CD4-positive, alpha-beta memory T cell (primary cell): ENCODE measurements at regions not wholly inside any gene's neighbourhood (a gene's known extent, or its start where the extent isn't known, plus 50 kb on each side); places are given as distances from the start of the nearest gene placed in this dataset.
A peak's percentile ranks its signal among the peaks of the same experiment; 100 is the strongest.

Source experiments
- CTCF ChIA-PET: fragments of 350-600 bp; sonication (Branson Sonifier 250); formaldehyde crosslinking; loops from one replicate; lab custom pipeline; 2021; ENCODE audit warnings: inconsistent platforms; ENCODE audit not compliant: partially characterized antibody; lab: Charles Lee
- POLR2A ChIA-PET: fragments of 350-600 bp; sonication (Branson Sonifier 250); formaldehyde crosslinking; loops from one replicate; lab custom pipeline; 2021; ENCODE audit not compliant: partially characterized antibody; lab: Charles Lee
- DNase-seq, 5 donors: peaks; one replicate each; pipeline versions ENCODE4 v3.0.0 to v3.0.0-alpha.2; 2020 to 2022; ENCODE audit warnings: mixed read lengths in 1 of 5
- H3K27ac ChIP-seq: one replicate; pipeline ENCODE4 v1.7.0; 2013; ENCODE audit warnings: low read depth, low read length
- H3K27me3 ChIP-seq: 2 replicates; pipeline ENCODE4 v1.7.0; 2013; ENCODE audit warnings: mild to moderate bottlenecking, low read length, moderate library complexity; ENCODE audit not compliant: insufficient read depth
- H3K36me3 ChIP-seq: 2 replicates; pipeline ENCODE4 v1.7.0; 2013; ENCODE audit warnings: mild to moderate bottlenecking, low read length, moderate library complexity; ENCODE audit not compliant: insufficient read depth
- H3K4me1 ChIP-seq: 2 replicates; pipeline ENCODE4 v1.7.0; 2013; ENCODE audit warnings: mild to moderate bottlenecking, low read length, moderate library complexity; ENCODE audit not compliant: insufficient read depth
- H3K4me3 ChIP-seq, 2 donors: one replicate each; pipeline ENCODE4 v1.7.0; 2013; ENCODE audit warnings: low read length in 2 of 2, mild to moderate bottlenecking in 1 of 2
- H3K9me3 ChIP-seq, 2 donors: one replicate each; pipeline ENCODE4 v1.7.0; 2013; ENCODE audit warnings: low read length in 2 of 2, control low read depth in 1 of 2; ENCODE audit not compliant: control insufficient read depth in 1 of 2
- H3K27ac Mint-ChIP-seq, 7 donors: one replicate each; pipeline ENCODE4 v1.8.0; 2020 to 2021; ENCODE audit warnings: mixed read lengths in 7 of 7, mild to moderate bottlenecking in 6 of 7, inconsistent platforms in 3 of 7, moderate library complexity in 3 of 7
- H3K27me3 Mint-ChIP-seq, 2 donors: one replicate each; pipeline ENCODE4 v1.8.0; 2020 to 2021; ENCODE audit warnings: mixed read lengths in 2 of 2
- H3K36me3 Mint-ChIP-seq, 2 donors: one replicate each; pipeline ENCODE4 v1.8.0; 2020 to 2021; ENCODE audit warnings: mixed read lengths in 2 of 2, inconsistent platforms in 1 of 2, mild to moderate bottlenecking in 1 of 2
- H3K4me1 Mint-ChIP-seq, 4 donors: one replicate each; pipeline ENCODE4 v1.8.0; 2020 to 2021; ENCODE audit warnings: mixed read lengths in 4 of 4, mild to moderate bottlenecking in 1 of 4
- H3K4me3 Mint-ChIP-seq, 8 donors: one replicate each; pipeline ENCODE4 v1.8.0; 2020 to 2021; ENCODE audit warnings: mixed read lengths in 8 of 8, mild to moderate bottlenecking in 7 of 8, moderate library complexity in 6 of 8, inconsistent platforms in 3 of 8
- H3K9me3 Mint-ChIP-seq, 8 donors: one replicate each; pipeline ENCODE4 v1.8.0; 2020 to 2021; ENCODE audit warnings: mixed read lengths in 8 of 8, mild to moderate bottlenecking in 5 of 8, inconsistent platforms in 3 of 8, moderate library complexity in 1 of 8
- intact Hi-C: fragments of 100-400 bp; cut with micrococcal nuclease; formaldehyde crosslinking; loops from one replicate; pipeline ENCODE4 v1.15.1; 2023

GRCh38 chr6:11467364-11467763 is 70.2 kb upstream of the TMEM170B start:
- ChIA-PET POLR2A (no interaction called here), CTCF (interaction anchor here (1.0 kb wide), 1 partner anchor 8 kb away, joined by 4 read pairs; no protein-coding TSS in a partner anchor)
- Mint-ChIP-seq H3K4me3 (no peak overlapping the region), H3K9me3 (no peaks in the 10 kb centered on the region), H3K27me3 (peaks cover 0 to 2% of the 10 kb centered on the region in 2 donors), H3K27ac (no peak overlapping the region), H3K36me3 (no peaks in the 10 kb centered on the region), H3K4me1 (no peaks in the 10 kb centered on the region)
- no peaks in the 10 kb centered on the region for H3K4me1 ChIP-seq
- intact Hi-C loops = no loop called here
- no peak for DNase-seq
- H3K27me3 ChIP-seq = no peaks in the 10 kb centered on the region
- no peak overlapping the region for H3K27ac ChIP-seq
- no peaks in the 10 kb centered on the region for H3K36me3 ChIP-seq
- no peak overlapping the region for H3K4me3 ChIP-seq
- no peaks in the 10 kb centered on the region for H3K9me3 ChIP-seq

DNA sequence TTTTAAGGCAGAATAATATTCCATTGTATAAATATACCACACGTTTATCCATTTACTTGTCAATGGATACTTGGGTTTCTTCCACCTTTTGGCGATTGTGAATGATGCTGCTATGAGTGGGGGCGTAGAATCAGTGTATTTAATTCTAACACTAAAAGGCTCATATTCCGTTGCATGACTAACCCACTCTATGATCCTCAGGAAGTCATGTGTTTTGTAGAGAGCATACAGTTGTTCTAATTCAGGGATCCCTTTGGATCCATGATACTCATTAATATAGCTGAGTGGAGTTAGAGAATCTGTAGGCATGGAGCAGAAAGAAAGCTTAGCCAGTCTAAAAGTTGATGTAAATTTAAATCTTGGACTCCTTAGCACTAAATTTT is 74.2 kb upstream of the TMEM170B start:
- peaks cover 16 to 25% (median 22%) of the 10 kb centered on the region in 4 donors for H3K4me1 Mint-ChIP-seq
- intact Hi-C loops = no loop called here
- no peak overlapping the region for H3K27ac ChIP-seq
- no peaks in the 10 kb centered on the region for H3K36me3 ChIP-seq
- ChIA-PET CTCF (no interaction called here), POLR2A (no interaction called here)
- no peaks in the 10 kb centered on the region for H3K36me3 Mint-ChIP-seq
- no peaks in the 10 kb centered on the region for H3K27me3 ChIP-seq
- no peaks in the 10 kb centered on the region for H3K9me3 ChIP-seq
- H3K4me1 ChIP-seq = peaks cover 19% of the 10 kb centered on the region
- no peak for DNase-seq
- no peak overlapping the region for H3K4me3 ChIP-seq
- no peak overlapping the region for H3K27ac Mint-ChIP-seq
- H3K27me3 Mint-ChIP-seq = no peaks in the 10 kb centered on the region
- no peak overlapping the region for H3K4me3 Mint-ChIP-seq
- peaks cover 0 to 3% (median 0%) of the 10 kb centered on the region in 8 donors for H3K9me3 Mint-ChIP-seq

DNA sequence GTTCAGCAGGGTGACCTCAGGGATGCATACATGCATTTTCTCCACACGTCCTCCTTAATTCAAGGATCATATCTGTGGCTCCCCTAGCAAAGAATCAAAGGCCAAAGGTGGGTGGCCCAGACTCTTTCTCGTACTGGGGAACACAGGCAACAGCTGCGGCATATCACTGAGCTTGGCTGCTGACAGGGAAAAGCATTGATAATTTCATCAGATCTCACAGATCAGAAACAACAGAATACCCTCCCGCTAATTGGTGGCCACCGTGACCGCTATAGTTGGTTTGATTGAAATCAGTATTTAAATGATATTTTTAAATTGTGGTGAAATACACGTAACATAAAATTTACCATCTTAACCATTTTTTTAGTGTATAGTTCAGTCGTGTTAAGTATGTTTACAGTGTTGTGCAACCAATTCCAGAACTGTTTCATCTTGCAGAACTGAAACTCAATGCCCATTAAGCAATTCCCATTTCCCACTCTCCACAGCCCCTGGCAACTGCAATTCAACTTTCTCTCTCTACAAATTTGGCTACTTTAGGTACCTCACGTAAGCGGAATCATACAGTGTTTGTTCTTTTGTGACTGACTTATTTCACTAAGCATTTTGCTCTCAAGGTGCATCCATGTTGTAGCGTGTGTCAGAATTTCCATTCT is 74.7 kb upstream of the TMEM170B start:
- intact Hi-C loops = no loop called here

DNA sequence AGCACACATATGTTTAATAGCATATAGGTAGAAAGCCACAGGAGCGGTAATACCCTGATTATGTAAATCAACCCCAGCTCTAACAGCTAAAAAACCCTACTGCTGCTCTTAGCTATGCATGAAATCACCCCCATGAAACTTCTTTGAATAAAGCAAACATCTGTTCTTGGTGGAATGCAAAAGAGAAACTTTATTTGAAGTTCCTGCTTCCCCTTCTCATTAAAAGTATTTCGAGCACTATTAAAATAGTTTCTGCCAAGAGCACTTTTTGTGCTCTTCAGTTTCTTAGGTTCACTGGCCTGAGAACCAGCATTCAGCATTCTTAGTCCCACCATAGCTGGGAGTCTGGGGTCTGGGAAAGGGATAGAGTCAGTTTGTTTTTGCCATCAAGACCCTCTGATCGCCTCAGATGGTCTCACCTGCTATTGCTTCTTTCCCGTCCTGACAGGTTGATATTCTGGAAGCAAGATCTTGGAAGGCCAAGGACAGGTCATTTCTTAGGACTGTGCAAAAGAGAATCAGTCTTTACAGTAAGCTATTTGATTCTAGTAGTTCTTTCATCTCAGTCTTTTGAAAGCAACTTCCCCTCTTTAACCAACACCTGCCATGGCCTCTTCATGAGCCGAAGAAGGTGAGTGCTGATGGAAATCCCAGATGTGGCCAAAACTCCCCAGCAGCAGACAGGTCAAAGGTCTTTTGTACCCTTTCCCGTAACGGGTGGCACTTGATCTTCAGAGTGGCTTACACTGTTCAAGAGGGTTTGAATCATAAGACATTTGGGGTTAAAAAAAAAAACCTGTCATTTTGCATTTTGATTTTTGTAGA is 76.5 kb upstream of the TMEM170B start:
- Histone ChIP-seq H3K27ac (no peak overlapping the region), H3K27me3 (no peaks in the 10 kb centered on the region), H3K4me3 (no peak overlapping the region), H3K9me3 (no peaks in the 10 kb centered on the region), H3K36me3 (no peaks in the 10 kb centered on the region), H3K4me1 (peaks cover 19% of the 10 kb centered on the region)
- ChIA-PET POLR2A (interaction anchor here (1.4 kb wide), 1 partner anchor 237 kb away, joined by 4 read pairs; no protein-coding TSS in a partner anchor), CTCF (interaction anchor here (0.9 to 2.3 kb wide), 7 partner anchors 10 to 317 kb away, joined by 3 to 8 read pairs (median 4); no protein-coding TSS in a partner anchor)
- Mint-ChIP-seq H3K27me3 (no peaks in the 10 kb centered on the region), H3K4me3 (peak overlapping the region in 5 of 8 donors; percentile 9 to 57 (median 32)), H3K4me1 (peaks cover 16 to 25% (median 22%) of the 10 kb centered on the region in 4 donors), H3K27ac (peak overlapping the region in 1 of 7 donors; percentile 19), H3K9me3 (peaks cover 0 to 3% (median 0%) of the 10 kb centered on the region in 8 donors), H3K36me3 (no peaks in the 10 kb centered on the region)
- DNase-seq = no peak
- intact Hi-C loops = loop anchor here (1.0 to 2.0 kb wide), 2 partner anchors 78 to 289 kb away; no protein-coding TSS in a partner anchor

More for the DNA sequence above, 74.7 kb upstream of the TMEM170B start:
- H3K36me3 ChIP-seq = no peaks in the 10 kb centered on the region
- peaks cover 16 to 25% (median 22%) of the 10 kb centered on the region in 4 donors for H3K4me1 Mint-ChIP-seq
- H3K4me1 ChIP-seq = peaks cover 19% of the 10 kb centered on the region
- no peak overlapping the region for H3K27ac ChIP-seq
- H3K36me3 Mint-ChIP-seq = no peaks in the 10 kb centered on the region
- H3K9me3 Mint-ChIP-seq = peaks cover 0 to 3% (median 0%) of the 10 kb centered on the region in 8 donors
- no peak overlapping the region for H3K27ac Mint-ChIP-seq
- no peak for DNase-seq
- H3K4me3 Mint-ChIP-seq = no peak overlapping the region
- POLR2A ChIA-PET = no interaction called here
- no peaks in the 10 kb centered on the region for H3K9me3 ChIP-seq
- H3K27me3 Mint-ChIP-seq = no peaks in the 10 kb centered on the region
- H3K4me3 ChIP-seq = no peak overlapping the region
- no peaks in the 10 kb centered on the region for H3K27me3 ChIP-seq
- CTCF ChIA-PET = no interaction called here

GRCh38 chr6:11460001-11460668 is 77.4 kb upstream of the TMEM170B start:
- H3K27me3 ChIP-seq = no peaks in the 10 kb centered on the region
- CTCF ChIA-PET = interaction anchor here (0.6 to 2.3 kb wide), 11 partner anchors 11 to 316 kb away, joined by 3 to 8 read pairs (median 3); no protein-coding TSS in a partner anchor
- no peak overlapping the region for H3K4me3 ChIP-seq
- no peaks in the 10 kb centered on the region for H3K27me3 Mint-ChIP-seq
- POLR2A ChIA-PET = interaction anchor here (1.0 to 1.4 kb wide), 2 partner anchors 227 to 236 kb away, joined by 3 to 4 read pairs; partner anchors contain the start of gene NEDD9
- no peaks in the 10 kb centered on the region for H3K9me3 ChIP-seq
- no peak overlapping the region for H3K27ac ChIP-seq
- H3K4me1 Mint-ChIP-seq = peaks cover 16 to 25% (median 22%) of the 10 kb centered on the region in 4 donors
- peak in 3 of 5 donors; percentile 5 to 10 (median 9) for DNase-seq
- H3K36me3 Mint-ChIP-seq = no peaks in the 10 kb centered on the region
- H3K27ac Mint-ChIP-seq = peak overlapping the region in 4 of 7 donors; percentile 2 to 53 (median 12)
- peak overlapping the region in 6 of 8 donors; percentile 1 to 57 (median 31) for H3K4me3 Mint-ChIP-seq
- no peaks in the 10 kb centered on the region for H3K36me3 ChIP-seq
- peaks cover 0 to 3% (median 0%) of the 10 kb centered on the region in 8 donors for H3K9me3 Mint-ChIP-seq
- intact Hi-C loops = loop anchor here (1.0 to 2.0 kb wide), 2 partner anchors 77 to 288 kb away; no protein-coding TSS in a partner anchor
- peaks cover 19% of the 10 kb centered on the region for H3K4me1 ChIP-seq

- Histone ChIP-seq H3K36me3 (no peaks in the 10 kb centered on the region), H3K27ac (no peak overlapping the region), H3K4me1 (peaks cover 19% of the 10 kb centered on the region), H3K9me3 (no peaks in the 10 kb centered on the region), H3K27me3 (no peaks in the 10 kb centered on the region), H3K4me3 (no peak overlapping the region)
- intact Hi-C loops = no loop called here
- no peak overlapping the region for H3K27ac Mint-ChIP-seq
- ChIA-PET POLR2A (no interaction called here), CTCF (interaction anchor here (0.7 to 2.3 kb wide), 6 partner anchors 8 to 315 kb away, joined by 3 to 8 read pairs (median 4); no protein-coding TSS in a partner anchor)
- H3K4me1 Mint-ChIP-seq = peaks cover 16 to 25% (median 22%) of the 10 kb centered on the region in 4 donors
- H3K9me3 Mint-ChIP-seq = peaks cover 0 to 3% (median 0%) of the 10 kb centered on the region in 8 donors
- peaks cover 0 to 3% of the 10 kb centered on the region in 2 donors for H3K27me3 Mint-ChIP-seq
- no peak for DNase-seq
- H3K4me3 Mint-ChIP-seq = no peak overlapping the region
- H3K36me3 Mint-ChIP-seq = no peaks in the 10 kb centered on the region
Observed at GRCh38 chr6:11459079-11459610, 78.4 kb upstream of the TMEM170B start.
